Lung (tissue), 11 donors: ENCODE measurements at regions not wholly inside any gene's neighbourhood (a gene's known extent, or its start where the extent isn't known, plus 50 kb on each side); places are given as distances from the start of the nearest gene placed in this dataset.

Experiments
- ATAC-seq: fragments of 200-7000 bp; cut with Tn5 transposase; one replicate; pipeline ENCODE4 v1.9.1; 2020; ENCODE audit warnings: moderate number of reproducible peaks; ENCODE audit not compliant: insufficient read depth, low FRiP score
- DNase-seq, 3 donors: peaks; one replicate each; pipeline ENCODE4 v3.0.0-alpha.2; 2013 to 2017
- H3K27ac ChIP-seq, 2 donors: one replicate each; pipeline ENCODE4 v1.5.1; 2013; ENCODE audit warnings: mild to moderate bottlenecking in 2 of 2, moderate library complexity in 2 of 2, control low read depth in 1 of 2, inconsistent platforms in 1 of 2, low read depth in 1 of 2, low read length in 1 of 2
- H3K27me3 ChIP-seq, 3 donors: one replicate each; pipeline ENCODE4 v1.5.1; 2013; ENCODE audit warnings: low read length in 2 of 3; ENCODE audit not compliant: control insufficient read depth in 3 of 3, insufficient read depth in 3 of 3
- H3K36me3 ChIP-seq, 4 donors: one replicate each; pipeline ENCODE4 v1.5.1; 2013; ENCODE audit warnings: low read length in 4 of 4, mild to moderate bottlenecking in 1 of 4, moderate library complexity in 1 of 4; ENCODE audit not compliant: control insufficient read depth in 4 of 4, insufficient read depth in 4 of 4
- H3K4me1 ChIP-seq, 5 donors: one replicate each; pipeline ENCODE4 v1.5.1; 2013; ENCODE audit warnings: low read length in 5 of 5, mild to moderate bottlenecking in 2 of 5, moderate library complexity in 1 of 5; ENCODE audit not compliant: control insufficient read depth in 5 of 5, insufficient read depth in 5 of 5
- H3K4me3 ChIP-seq: one replicate; pipeline ENCODE4 v1.5.1; 2013; ENCODE audit warnings: mild to moderate bottlenecking, control low read depth, moderate library complexity
- H3K9ac ChIP-seq, 2 donors: one replicate each; pipeline ENCODE4 v1.5.1; 2013; ENCODE audit warnings: low read length in 2 of 2, control low read depth in 1 of 2; ENCODE audit not compliant: insufficient read depth in 1 of 2
- H3K9me3 ChIP-seq, 4 donors: one replicate each; pipeline ENCODE4 v1.5.1; 2013; ENCODE audit warnings: low read length in 3 of 4, mild to moderate bottlenecking in 1 of 4, moderate library complexity in 1 of 4; ENCODE audit not compliant: control insufficient read depth in 4 of 4, insufficient read depth in 3 of 4
- WGBS, 2 donors: extraction: QIAGEN DNeasy Blood & Tissue Kit; methylation state at CpG; one replicate each; pipeline ENCODE4 v1.1.7; 2013; 5-methylcytosine and 5-hydroxymethylcytosine counted together
- TF ChIP-seq, protein P1 (sequence below): IDR thresholded peaks from 2 replicates; pipeline ENCODE4 v1.5.1; 2012; ENCODE audit warnings: mild to moderate bottlenecking; ENCODE audit errors: control extremely low read depth, extremely low read depth
- donor health status: control.
- donor health status: control.
- donor health status: Bipolar disorder and iron deficiency.
- donor health status: healthy.
- donor health status: DM: yes; HTN: yes; CAD: no.

DNA sequence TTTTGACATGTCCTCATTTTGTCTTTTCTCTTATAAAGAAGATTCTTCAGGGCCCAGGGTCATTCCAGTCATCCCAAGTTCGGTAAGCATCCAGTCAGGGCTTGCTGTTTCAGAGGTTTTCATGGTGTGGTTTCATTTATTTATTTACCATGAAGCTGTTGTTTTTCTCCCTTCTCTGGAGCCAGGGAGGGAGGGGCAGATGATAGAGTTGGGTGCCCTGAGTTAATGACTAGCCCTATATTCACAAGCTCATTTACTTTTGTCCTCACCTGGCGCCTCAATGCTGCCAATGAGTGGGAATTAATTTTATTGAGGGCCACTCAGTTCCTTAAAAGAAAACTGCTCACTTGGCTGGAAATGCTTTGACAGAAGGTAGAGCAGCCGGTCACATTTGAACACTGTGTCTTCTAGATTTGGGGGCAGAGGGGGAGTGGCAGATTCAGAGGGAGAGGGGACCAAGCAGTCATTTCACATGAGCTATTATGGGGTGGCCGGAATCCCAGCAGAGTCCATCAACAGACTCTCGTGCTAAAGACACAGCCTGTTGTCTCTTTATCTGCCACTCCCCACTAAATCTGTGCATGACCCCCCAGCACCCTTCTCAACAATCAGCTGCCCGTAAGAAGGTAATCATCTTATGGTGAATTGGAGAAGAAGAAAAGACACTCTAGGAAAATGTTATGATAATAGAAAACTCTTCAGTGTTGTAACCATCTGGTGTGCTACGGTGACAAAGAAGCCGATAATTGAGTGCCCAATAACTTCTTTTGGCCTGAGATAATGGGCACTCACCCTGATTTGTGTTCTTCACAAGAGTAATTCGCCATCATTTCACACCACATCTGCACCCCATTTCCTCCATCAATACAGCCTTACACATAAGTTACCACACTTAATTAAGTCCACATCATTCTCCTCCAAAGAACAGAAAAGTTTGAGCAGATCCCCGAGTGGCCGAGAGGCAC, 573.5 kb upstream of the JAG1 start:
- H3K27me3 ChIP-seq = no peaks in the 10 kb centered on the region
- H3K9ac ChIP-seq = no peak overlapping the region
- no peak for ATAC-seq
- 87 to 92% methylated on average over 11 of the region's 11 CpGs for WGBS, 2 donors
- no peaks in the 10 kb centered on the region for H3K9me3 ChIP-seq
- no peaks in the 10 kb centered on the region for H3K36me3 ChIP-seq
- H3K4me1 ChIP-seq = peaks cover 0 to 21% (median 0%) of the 10 kb centered on the region in 5 donors
- no peak for DNase-seq
- no peak overlapping the region for H3K27ac ChIP-seq
- TF ChIP-seq, protein P1, sequence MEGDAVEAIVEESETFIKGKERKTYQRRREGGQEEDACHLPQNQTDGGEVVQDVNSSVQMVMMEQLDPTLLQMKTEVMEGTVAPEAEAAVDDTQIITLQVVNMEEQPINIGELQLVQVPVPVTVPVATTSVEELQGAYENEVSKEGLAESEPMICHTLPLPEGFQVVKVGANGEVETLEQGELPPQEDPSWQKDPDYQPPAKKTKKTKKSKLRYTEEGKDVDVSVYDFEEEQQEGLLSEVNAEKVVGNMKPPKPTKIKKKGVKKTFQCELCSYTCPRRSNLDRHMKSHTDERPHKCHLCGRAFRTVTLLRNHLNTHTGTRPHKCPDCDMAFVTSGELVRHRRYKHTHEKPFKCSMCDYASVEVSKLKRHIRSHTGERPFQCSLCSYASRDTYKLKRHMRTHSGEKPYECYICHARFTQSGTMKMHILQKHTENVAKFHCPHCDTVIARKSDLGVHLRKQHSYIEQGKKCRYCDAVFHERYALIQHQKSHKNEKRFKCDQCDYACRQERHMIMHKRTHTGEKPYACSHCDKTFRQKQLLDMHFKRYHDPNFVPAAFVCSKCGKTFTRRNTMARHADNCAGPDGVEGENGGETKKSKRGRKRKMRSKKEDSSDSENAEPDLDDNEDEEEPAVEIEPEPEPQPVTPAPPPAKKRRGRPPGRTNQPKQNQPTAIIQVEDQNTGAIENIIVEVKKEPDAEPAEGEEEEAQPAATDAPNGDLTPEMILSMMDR = no peak
- no peak overlapping the region for H3K4me3 ChIP-seq

DNA sequence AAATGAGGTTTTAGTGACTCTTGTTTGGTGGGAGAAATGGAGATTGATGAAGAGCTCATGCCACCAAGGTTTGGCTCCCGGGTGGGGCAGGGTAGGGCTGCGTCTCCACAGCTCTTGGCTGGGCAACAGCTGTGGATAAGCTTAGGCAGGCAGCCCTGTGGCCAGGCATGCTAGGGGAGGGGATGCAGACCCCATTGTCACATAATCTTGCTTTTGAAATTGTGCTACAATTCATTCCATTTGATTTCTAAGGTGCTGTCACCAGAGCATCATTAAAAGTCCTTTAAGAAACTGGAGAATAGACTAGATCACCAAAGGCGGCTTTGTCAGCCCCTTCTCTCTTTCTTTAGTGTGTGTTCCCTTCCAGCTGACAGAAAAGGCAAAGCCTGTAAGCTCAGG, 574.2 kb upstream of the JAG1 start:
- Histone ChIP-seq H3K4me1 (peaks cover 0 to 21% (median 0%) of the 10 kb centered on the region in 5 donors), H3K27ac (no peak overlapping the region), H3K36me3 (no peaks in the 10 kb centered on the region), H3K9ac (no peak overlapping the region), H3K4me3 (no peak overlapping the region), H3K27me3 (no peaks in the 10 kb centered on the region), H3K9me3 (no peaks in the 10 kb centered on the region)
- TF ChIP-seq, protein P1 = no peak
- DNase-seq = no peak
- ATAC-seq = no peak
- WGBS, 2 donors = 80 to 83% methylated on average over 3 of the region's 3 CpGs

DNA sequence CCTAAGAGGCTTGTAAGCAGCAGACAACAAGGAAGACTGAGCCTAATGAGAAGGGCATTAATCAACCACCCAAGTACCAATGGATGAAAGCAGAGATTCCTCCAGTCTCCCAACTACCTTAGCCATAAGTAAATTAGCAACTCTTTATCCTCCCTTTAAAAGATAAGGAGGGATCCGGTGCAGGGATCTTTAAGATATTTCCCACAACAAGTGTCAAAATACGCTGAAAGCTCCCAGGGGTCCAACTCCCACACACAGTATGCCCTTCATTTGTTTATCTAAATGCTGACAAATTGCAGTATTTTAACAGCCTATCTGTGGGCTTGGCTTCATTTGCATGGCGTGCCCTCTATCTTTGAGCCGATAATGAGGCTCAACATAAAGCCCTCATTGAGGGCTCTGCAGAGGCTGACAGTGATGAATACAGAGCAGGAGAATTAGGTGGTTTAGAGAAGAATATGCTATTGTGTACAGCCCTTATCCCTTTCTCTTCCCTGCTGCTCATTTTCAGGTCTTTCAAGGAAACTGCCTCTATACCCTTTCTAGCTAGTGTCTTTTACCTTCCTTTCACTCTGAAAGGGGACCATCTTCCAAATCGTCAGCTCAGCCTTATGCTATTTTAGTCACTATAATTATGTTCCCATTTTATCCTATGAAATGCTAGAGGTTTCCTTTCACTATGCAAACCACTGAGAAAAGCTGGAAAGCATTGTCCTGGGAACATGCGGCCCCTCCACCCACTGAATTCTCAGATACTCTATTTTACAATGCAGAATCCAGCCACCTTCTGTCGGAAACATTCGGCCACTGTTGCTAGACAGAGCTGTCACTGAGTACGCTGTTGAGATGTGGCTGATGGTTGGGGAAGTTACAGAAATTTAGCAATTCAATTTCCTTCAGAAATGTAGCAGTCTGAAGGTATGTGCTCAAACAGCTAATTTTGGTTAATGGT, 575.2 kb upstream of the JAG1 start:
- Histone ChIP-seq H3K36me3 (no peaks in the 10 kb centered on the region), H3K4me1 (peaks cover 0 to 21% (median 0%) of the 10 kb centered on the region in 5 donors), H3K4me3 (no peak overlapping the region), H3K9me3 (no peaks in the 10 kb centered on the region), H3K27ac (no peak overlapping the region), H3K9ac (no peak overlapping the region), H3K27me3 (no peaks in the 10 kb centered on the region)
- DNase-seq = peak in 1 of 3 donors; percentile 25
- no peak for ATAC-seq
- 45 to 51% methylated on average over 9 of the region's 9 CpGs for WGBS, 2 donors
- TF ChIP-seq, protein P1 = no peak
